CD4-positive, alpha-beta T cell treated with Interleukin-6 at 100 ng/mL for 8 hours (primary cell): ENCODE measurements at regions not wholly inside any gene's neighbourhood (a gene's known extent, or its start where the extent isn't known, plus 50 kb on each side); places are given as distances from the start of the nearest gene placed in this dataset.

Experiments used
- DNase-seq: peaks from one replicate; pipeline ENCODE4 v3.0.0-alpha.2; 2020; ENCODE audit warnings: mixed read lengths, low spot score

- no peak for DNase-seq
Measured at GRCh38 chr19:31946491-31946890, 398.9 kb upstream of the ZNF507 start.

GRCh38 chr19:31947436-31948115 is 397.8 kb upstream of the ZNF507 start:
- no peak for DNase-seq

GRCh38 chr19:31952693-31953092 is 392.7 kb upstream of the ZNF507 start:
- no peak for DNase-seq

- no peak for DNase-seq
Measured at GRCh38 chr19:31955061-31955460, 390.3 kb upstream of the ZNF507 start.

GRCh38 chr19:31955884-31956283 is 389.5 kb upstream of the ZNF507 start:
- DNase-seq = no peak

GRCh38 chr19:31956771-31957392 is 388.5 kb upstream of the ZNF507 start:
- DNase-seq = no peak

GRCh38 chr19:31957711-31958110 is 387.7 kb upstream of the ZNF507 start:
- DNase-seq = no peak

- DNase-seq = no peak
Measured at GRCh38 chr19:31959527-31960018, 385.8 kb upstream of the ZNF507 start.

- DNase-seq = no peak
Measured at GRCh38 chr19:31960474-31960873, 384.9 kb upstream of the ZNF507 start.

- no peak for DNase-seq
Measured at GRCh38 chr19:31961191-31961590, 384.2 kb upstream of the ZNF507 start.

- no peak for DNase-seq
Measured at GRCh38 chr19:31961667-31962066, 383.7 kb upstream of the ZNF507 start.

GRCh38 chr19:31962561-31962996 is 382.8 kb upstream of the ZNF507 start:
- no peak for DNase-seq

GRCh38 chr19:31963746-31964145 is 381.7 kb upstream of the ZNF507 start:
- no peak for DNase-seq

GRCh38 chr19:31969016-31969415 is 376.4 kb upstream of the ZNF507 start:
- no peak for DNase-seq

GRCh38 chr19:31970027-31970461 is 375.4 kb upstream of the ZNF507 start:
- no peak for DNase-seq

GRCh38 chr19:31974290-31974689 is 371.1 kb upstream of the ZNF507 start:
- no peak for DNase-seq

- no peak for DNase-seq
Measured at GRCh38 chr19:31974941-31975340, 370.5 kb upstream of the ZNF507 start.

GRCh38 chr19:31975461-31975860 is 369.9 kb upstream of the ZNF507 start:
- DNase-seq = no peak

- no peak for DNase-seq
Measured at GRCh38 chr19:31976775-31977536, 368.5 kb upstream of the ZNF507 start.

- no peak for DNase-seq
Measured at GRCh38 chr19:31979362-31979761, 366.0 kb upstream of the ZNF507 start.

- DNase-seq = no peak
Measured at GRCh38 chr19:31979949-31980670, 365.3 kb upstream of the ZNF507 start.

GRCh38 chr19:31980796-31981195 is 364.6 kb upstream of the ZNF507 start:
- no peak for DNase-seq
